ENCODE measurements at regions not wholly inside any gene's neighbourhood (a gene's known extent, or its start where the extent isn't known, plus 50 kb on each side); places are given as distances from the start of the nearest gene placed in this dataset.

- ChIA-PET POLR2A (no interaction called here), CTCF (no interaction called here)
- dilution Hi-C loops (cut with MboI; ENCODE audit: extremely low pct_ligation_motif_present, low sequenced_read_pairs), result no loop called here
- Histone ChIP-seq H2AFZ (ENCODE audit: low read depth, low read length) (no peak overlapping the region), H3K36me3 (ENCODE audit: control insufficient read depth in 2 of 2, extremely low read depth in 1 of 2, insufficient read depth in 2 of 2, low read length in 2 of 2) (no peaks in the 10 kb centered on the region), H3K4me1 (ENCODE audit: control insufficient read depth, extremely low read depth, insufficient read depth, low read length) (no peaks in the 10 kb centered on the region), H3K4me3 (replicated peaks in 1 of 3; ENCODE audit: insufficient read depth in 1 of 3, low read depth in 1 of 3, low read length in 3 of 3) (no peak overlapping the region), H3K4me2 (ENCODE audit: insufficient read depth, low read length) (no peak overlapping the region), H3K79me2 (ENCODE audit: control insufficient read depth, insufficient read depth, low read length) (no peaks in the 10 kb centered on the region), H3K27me3 (ENCODE audit: control insufficient read depth in 2 of 2, insufficient read depth in 2 of 2, low read length in 2 of 2) (no peaks in the 10 kb centered on the region), H4K20me1 (replicated peaks; ENCODE audit: control insufficient read depth, extremely low read depth, insufficient read depth, low read length) (no peaks in the 10 kb centered on the region), H3K9ac (replicated peaks; ENCODE audit: extremely low read depth, insufficient read depth, low read length) (no peak overlapping the region), H3K9me1 (replicated peaks; ENCODE audit: control insufficient read depth, extremely low read depth, insufficient read depth, low read length) (no peaks in the 10 kb centered on the region), H3K9me3 (replicated peaks; ENCODE audit: control insufficient read depth, insufficient read depth, low read length) (peaks cover 4% of the 10 kb centered on the region), H3K27ac (ENCODE audit: insufficient read depth, low read depth, low read length) (no peak overlapping the region)
- TF ChIP-seq FOS (IDR thresholded peaks at IDR 0.05; ENCODE audit: borderline replicate concordance, insufficient read depth, low read length) (no peak), EZH2 (IDR thresholded peaks at IDR 0.05; ENCODE audit: borderline replicate concordance, low read depth, low read length, severe bottlenecking) (no peak), POLR2A (IDR thresholded peaks at IDR 0.05; ENCODE audit: low read depth, low read length) (no peak), GATA2 (IDR thresholded peaks at IDR 0.05; ENCODE audit: insufficient read depth, insufficient read length, low read depth, low read length) (no peak), MAX (IDR thresholded peaks at IDR 0.05; ENCODE audit: insufficient read depth, insufficient read length) (no peak), JUN (IDR thresholded peaks at IDR 0.05; ENCODE audit: borderline replicate concordance, insufficient read depth, insufficient read length, low read depth) (no peak), POLR2AphosphoS5 (IDR thresholded peaks at IDR 0.05; ENCODE audit: insufficient read depth, low read depth, low read length) (no peak), CTCF (IDR thresholded peaks at IDR 0.05; ENCODE audit: extremely low read depth in 1 of 2, insufficient read depth in 1 of 2, low read depth in 1 of 2, low read length in 2 of 2) (no peak), MYC (IDR thresholded peaks at IDR 0.05; ENCODE audit: low read depth, low read length) (no peak)
- no peak for FAIRE-seq
- no TSS peak for BruUV-seq (replicated peaks)
- intact Hi-C loops (cut with micrococcal nuclease), result no loop called here
- no peak for DNase-seq (ENCODE audit: low read depth, low spot score)
These were observed 173.5 kb upstream of the KIF2B start for GRCh38 chr17:53649201-53649600.
